Panc1 (cell line): ENCODE measurements at regions not wholly inside any gene's neighbourhood (a gene's known extent, or its start where the extent isn't known, plus 50 kb on each side); places are given as distances from the start of the nearest gene placed in this dataset.

Experiments used
- ATAC-seq: fragments of 200-7000 bp; cut with Tn5 transposase; 2 replicates; pipeline ENCODE4 v1.9.1; 2020; ENCODE audit warnings: mild to moderate bottlenecking, moderate library complexity
- BruUV-seq: library from RNA; stranded (reverse); fragments of 400-500 nt; replicated peaks from 2 replicates; lab custom pipeline; 2021; lab: Mats Ljungman, UMichigan
- CTCF ChIA-PET: fragments of 300-600 bp; sonication (Branson Sonifier 250); formaldehyde crosslinking; loops from one replicate; lab custom pipeline; 2022; ENCODE audit warnings: antibody characterized with exemption; lab: Charles Lee
- POLR2A ChIA-PET: fragments of 300-600 bp; sonication (Branson Sonifier 250); formaldehyde crosslinking; loops from one replicate; lab custom pipeline; 2022; ENCODE audit warnings: antibody characterized with exemption; lab: Charles Lee
- DNase-seq: peaks from one replicate; pipeline ENCODE4 v3.0.0-alpha.2; 2010; ENCODE audit warnings: low read depth, low spot score
- H3K27ac ChIP-seq: 2 replicates; pipeline ENCODE4 v1.5.1; 2011; ENCODE audit warnings: mild to moderate bottlenecking, low read length, inconsistent platforms
- H3K27me3 ChIP-seq: fragments of 200-500 bp; sonication (Bioruptor generic); 2 replicates; pipeline ENCODE4 v1.6.0; 2014; ENCODE audit warnings: low read length, inconsistent platforms; ENCODE audit not compliant: control insufficient read depth, insufficient read depth
- H3K36me3 ChIP-seq: fragments of 200-500 bp; sonication (Bioruptor generic); 2 replicates; pipeline ENCODE4 v1.5.1; 2014; ENCODE audit warnings: inconsistent platforms, mild to moderate bottlenecking, low read length, moderate library complexity; ENCODE audit not compliant: control insufficient read depth, insufficient read depth
- H3K4me1 ChIP-seq: 2 replicates; pipeline ENCODE4 v1.5.1; 2011; ENCODE audit warnings: inconsistent platforms, mild to moderate bottlenecking, low read length, moderate library complexity; ENCODE audit not compliant: control insufficient read depth, insufficient read depth
- H3K4me3 ChIP-seq, 2 experiments: 2 replicates each; pipeline ENCODE4 v1.5.1; 2011 to 2012; ENCODE audit warnings: low read depth in 2 of 2, low read length in 2 of 2, mild to moderate bottlenecking in 2 of 2, inconsistent platforms in 1 of 2, moderate library complexity in 1 of 2
- H3K9me3 ChIP-seq: fragments of 200-500 bp; sonication (Bioruptor generic); 2 replicates; pipeline ENCODE4 v1.5.1; 2014; ENCODE audit warnings: low read depth, mild to moderate bottlenecking, inconsistent platforms, low read length, moderate library complexity; ENCODE audit not compliant: control insufficient read depth, insufficient read depth
- POLR2AphosphoS5 ChIP-seq: IDR thresholded peaks from 2 replicates; pipeline ENCODE4 v1.6.1; 2012; ENCODE audit warnings: mild to moderate bottlenecking, low read depth, low read length, moderate library complexity
- SIN3A ChIP-seq: IDR thresholded peaks from 2 replicates; pipeline ENCODE4 v1.6.1; 2012; ENCODE audit warnings: low read depth, mild to moderate bottlenecking, low read length, moderate library complexity, borderline replicate concordance; ENCODE audit not compliant: insufficient read depth
- TCF7L2 ChIP-seq: IDR thresholded peaks from 2 replicates; pipeline ENCODE4 v1.6.1; 2011; ENCODE audit warnings: mild to moderate bottlenecking, low read depth, low read length, inconsistent platforms
- in situ Hi-C: cut with HindIII; loops from 2 replicates; pipeline ENCODE4 v1.10.0; 2016; ENCODE audit warnings: low sequenced_read_pairs, low pct_unique_long_range_greater_than_20kb
- intact Hi-C: fragments of 100-400 bp; cut with micrococcal nuclease; formaldehyde crosslinking; loops from one replicate; pipeline ENCODE4 v1.10.0; 2022; ENCODE audit not compliant: unreplicated experiment
- TF ChIP-seq, protein P1 (sequence below): fragments of 450-650 bp; IDR thresholded peaks from 2 replicates; pipeline ENCODE4 v1.5.1; 2017; ENCODE audit warnings: mild to moderate bottlenecking
- TF ChIP-seq, protein P2 (sequence below), 2 experiments: IDR thresholded peaks; 2 replicates each; pipeline ENCODE4 v1.6.1; 2011 to 2012; ENCODE audit warnings: low read depth in 2 of 2, control low read depth in 1 of 2, low read length in 1 of 2, mild to moderate bottlenecking in 1 of 2, moderate library complexity in 1 of 2; ENCODE audit not compliant: insufficient read depth in 1 of 2

DNA sequence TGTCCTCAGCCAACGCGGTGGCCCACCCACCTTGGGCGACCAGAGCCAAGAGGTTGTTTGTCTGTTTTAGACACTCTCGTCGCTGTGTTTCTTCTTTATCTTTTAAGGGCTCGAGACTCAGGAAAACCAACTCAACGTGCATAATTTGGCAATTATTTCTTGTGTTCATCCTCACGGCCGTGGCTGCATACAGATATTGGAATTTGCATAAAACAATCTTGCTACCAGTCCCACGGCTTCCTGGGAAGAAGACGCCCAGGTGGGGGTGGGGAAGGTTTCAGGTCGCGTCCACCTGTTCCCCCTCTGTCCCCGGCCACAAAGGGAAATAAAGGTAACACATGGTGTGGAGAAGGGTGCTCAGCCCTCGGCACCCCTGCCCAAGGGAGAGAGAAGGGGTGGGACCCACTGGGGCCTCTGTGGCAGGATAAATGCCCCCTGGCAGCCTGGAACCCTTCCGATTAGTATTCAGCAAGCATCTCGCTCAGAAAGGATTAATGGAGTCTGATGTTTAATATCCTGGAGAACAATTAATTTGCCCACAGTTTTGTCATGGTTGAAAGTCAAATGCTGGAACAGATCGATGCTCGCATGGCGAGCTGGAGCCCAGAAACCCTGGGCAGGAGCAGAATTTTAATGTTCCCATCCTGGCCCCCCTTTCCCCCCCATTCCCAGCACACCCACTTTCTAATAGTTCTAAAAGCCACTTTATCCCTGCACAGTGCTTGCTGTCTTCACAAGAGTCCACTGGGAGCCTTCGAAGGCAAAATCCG lies 359.7 kb downstream of the MN1 start:
- TF ChIP-seq SIN3A (no peak), TCF7L2 (no peak), POLR2AphosphoS5 (no peak)
- TF ChIP-seq, protein P1, sequence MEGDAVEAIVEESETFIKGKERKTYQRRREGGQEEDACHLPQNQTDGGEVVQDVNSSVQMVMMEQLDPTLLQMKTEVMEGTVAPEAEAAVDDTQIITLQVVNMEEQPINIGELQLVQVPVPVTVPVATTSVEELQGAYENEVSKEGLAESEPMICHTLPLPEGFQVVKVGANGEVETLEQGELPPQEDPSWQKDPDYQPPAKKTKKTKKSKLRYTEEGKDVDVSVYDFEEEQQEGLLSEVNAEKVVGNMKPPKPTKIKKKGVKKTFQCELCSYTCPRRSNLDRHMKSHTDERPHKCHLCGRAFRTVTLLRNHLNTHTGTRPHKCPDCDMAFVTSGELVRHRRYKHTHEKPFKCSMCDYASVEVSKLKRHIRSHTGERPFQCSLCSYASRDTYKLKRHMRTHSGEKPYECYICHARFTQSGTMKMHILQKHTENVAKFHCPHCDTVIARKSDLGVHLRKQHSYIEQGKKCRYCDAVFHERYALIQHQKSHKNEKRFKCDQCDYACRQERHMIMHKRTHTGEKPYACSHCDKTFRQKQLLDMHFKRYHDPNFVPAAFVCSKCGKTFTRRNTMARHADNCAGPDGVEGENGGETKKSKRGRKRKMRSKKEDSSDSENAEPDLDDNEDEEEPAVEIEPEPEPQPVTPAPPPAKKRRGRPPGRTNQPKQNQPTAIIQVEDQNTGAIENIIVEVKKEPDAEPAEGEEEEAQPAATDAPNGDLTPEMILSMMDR, result no peak
- TF ChIP-seq, protein P2, sequence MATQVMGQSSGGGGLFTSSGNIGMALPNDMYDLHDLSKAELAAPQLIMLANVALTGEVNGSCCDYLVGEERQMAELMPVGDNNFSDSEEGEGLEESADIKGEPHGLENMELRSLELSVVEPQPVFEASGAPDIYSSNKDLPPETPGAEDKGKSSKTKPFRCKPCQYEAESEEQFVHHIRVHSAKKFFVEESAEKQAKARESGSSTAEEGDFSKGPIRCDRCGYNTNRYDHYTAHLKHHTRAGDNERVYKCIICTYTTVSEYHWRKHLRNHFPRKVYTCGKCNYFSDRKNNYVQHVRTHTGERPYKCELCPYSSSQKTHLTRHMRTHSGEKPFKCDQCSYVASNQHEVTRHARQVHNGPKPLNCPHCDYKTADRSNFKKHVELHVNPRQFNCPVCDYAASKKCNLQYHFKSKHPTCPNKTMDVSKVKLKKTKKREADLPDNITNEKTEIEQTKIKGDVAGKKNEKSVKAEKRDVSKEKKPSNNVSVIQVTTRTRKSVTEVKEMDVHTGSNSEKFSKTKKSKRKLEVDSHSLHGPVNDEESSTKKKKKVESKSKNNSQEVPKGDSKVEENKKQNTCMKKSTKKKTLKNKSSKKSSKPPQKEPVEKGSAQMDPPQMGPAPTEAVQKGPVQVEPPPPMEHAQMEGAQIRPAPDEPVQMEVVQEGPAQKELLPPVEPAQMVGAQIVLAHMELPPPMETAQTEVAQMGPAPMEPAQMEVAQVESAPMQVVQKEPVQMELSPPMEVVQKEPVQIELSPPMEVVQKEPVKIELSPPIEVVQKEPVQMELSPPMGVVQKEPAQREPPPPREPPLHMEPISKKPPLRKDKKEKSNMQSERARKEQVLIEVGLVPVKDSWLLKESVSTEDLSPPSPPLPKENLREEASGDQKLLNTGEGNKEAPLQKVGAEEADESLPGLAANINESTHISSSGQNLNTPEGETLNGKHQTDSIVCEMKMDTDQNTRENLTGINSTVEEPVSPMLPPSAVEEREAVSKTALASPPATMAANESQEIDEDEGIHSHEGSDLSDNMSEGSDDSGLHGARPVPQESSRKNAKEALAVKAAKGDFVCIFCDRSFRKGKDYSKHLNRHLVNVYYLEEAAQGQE (IDR thresholded peaks at IDR 0.05; ENCODE audit: insufficient read depth in 1 of 2, low read depth in 2 of 2, low read length in 1 of 2), result no peak
- no TSS peak for BruUV-seq
- DNase-seq (no peak), ATAC-seq (no peak)
- Histone ChIP-seq H3K27ac (no peak overlapping the region), H3K36me3 (no peaks in the 10 kb centered on the region), H3K27me3 (no peaks in the 10 kb centered on the region), H3K4me3 (no peak overlapping the region), H3K4me1 (no peaks in the 10 kb centered on the region), H3K9me3 (no peaks in the 10 kb centered on the region)
- POLR2A ChIA-PET, result no interaction called here
- in situ Hi-C loops, result no loop called here
- CTCF ChIA-PET, result interaction anchor here (0.6 kb wide), 1 partner anchor 1124 kb away, joined by 3 read pairs; no protein-coding TSS in a partner anchor
- intact Hi-C loops, result no loop called here

DNA sequence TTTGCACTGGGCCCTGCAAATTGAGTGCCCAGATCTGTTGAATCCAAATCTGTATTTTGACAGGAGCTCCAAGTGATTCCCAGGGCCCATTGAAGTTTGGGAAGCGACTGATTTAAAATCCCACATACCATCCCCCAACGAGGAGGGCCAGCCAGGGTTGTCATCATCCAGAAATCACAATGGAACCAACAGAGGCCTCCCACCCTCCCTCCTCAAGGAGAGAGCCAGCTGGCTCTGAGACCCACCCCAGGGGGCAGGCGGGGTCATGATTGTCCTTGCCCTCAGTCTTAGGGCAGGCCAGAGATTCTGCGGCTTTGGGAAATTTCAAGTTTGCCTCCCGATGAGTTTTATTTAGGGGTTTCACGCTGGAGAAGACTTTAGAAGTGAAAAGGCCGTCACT lies 358.2 kb downstream of the MN1 start:
- H3K27ac ChIP-seq, result no peak overlapping the region
- H3K9me3 ChIP-seq, result no peaks in the 10 kb centered on the region
- ChIA-PET POLR2A (no interaction called here), CTCF (no interaction called here)
- H3K27me3 ChIP-seq, result no peaks in the 10 kb centered on the region
- in situ Hi-C loops, result no loop called here
- no peak overlapping the region for H3K4me3 ChIP-seq
- intact Hi-C loops, result no loop called here
- H3K4me1 ChIP-seq, result no peaks in the 10 kb centered on the region
- no peak for DNase-seq
- TF ChIP-seq, protein P2 (IDR thresholded peaks at IDR 0.05; ENCODE audit: insufficient read depth in 1 of 2, low read depth in 2 of 2, low read length in 1 of 2), result no peak
- TF ChIP-seq SIN3A (no peak), POLR2AphosphoS5 (no peak), TCF7L2 (no peak)
- TF ChIP-seq, protein P1, result no peak
- H3K36me3 ChIP-seq, result no peaks in the 10 kb centered on the region
- no TSS peak for BruUV-seq
- no peak for ATAC-seq
